CD4-positive, alpha-beta T cell treated with Interleukin-6 for 4 hours (primary cell): ENCODE measurements at regions not wholly inside any gene's neighbourhood (a gene's known extent, or its start where the extent isn't known, plus 50 kb on each side); places are given as distances from the start of the nearest gene placed in this dataset.
"Not testable (repeated sequence)": the region's sequence is repeated elsewhere in the genome, so short reads cannot be mapped to it uniquely, and the experiment has no call there.

Experiments used
- DNase-seq: peaks from one replicate; pipeline ENCODE4 v3.0.0-alpha.2; 2020; ENCODE audit warnings: mixed read lengths

- not testable (repeated sequence) for DNase-seq
Observed at GRCh38 chr22:10526079-10526478, 5001.9 kb upstream of the OR11H1 start.

GRCh38 chr22:10531141-10531540 is 4996.9 kb upstream of the OR11H1 start:
- not testable (repeated sequence) for DNase-seq

GRCh38 chr22:10572531-10572930 is 4955.5 kb upstream of the OR11H1 start:
- DNase-seq: not testable (repeated sequence)

- not testable (repeated sequence) for DNase-seq
Observed at GRCh38 chr22:10601071-10601470, 4926.9 kb upstream of the OR11H1 start.

GRCh38 chr22:10631961-10632360 is 4896.0 kb upstream of the OR11H1 start:
- not testable (repeated sequence) for DNase-seq

GRCh38 chr22:10635341-10635740 is 4892.7 kb upstream of the OR11H1 start:
- DNase-seq: not testable (repeated sequence)

GRCh38 chr22:10662818-10663217 is 4865.2 kb upstream of the OR11H1 start:
- DNase-seq: not testable (repeated sequence)

- not testable (repeated sequence) for DNase-seq
Observed at GRCh38 chr22:10673065-10673464, 4854.9 kb upstream of the OR11H1 start.

- DNase-seq: not testable (repeated sequence)
Observed at GRCh38 chr22:10678720-10679119, 4849.3 kb upstream of the OR11H1 start.

- DNase-seq: not testable (repeated sequence)
Observed at GRCh38 chr22:10685436-10685835, 4842.6 kb upstream of the OR11H1 start.

- DNase-seq: not testable (repeated sequence)
Observed at GRCh38 chr22:10687256-10687655, 4840.7 kb upstream of the OR11H1 start.

GRCh38 chr22:10698836-10699235 is 4829.2 kb upstream of the OR11H1 start:
- not testable (repeated sequence) for DNase-seq

GRCh38 chr22:10699301-10700097 is 4828.5 kb upstream of the OR11H1 start:
- not testable (repeated sequence) for DNase-seq

- not testable (repeated sequence) for DNase-seq
Observed at GRCh38 chr22:10708175-10708574, 4819.8 kb upstream of the OR11H1 start.

GRCh38 chr22:10710923-10711322 is 4817.1 kb upstream of the OR11H1 start:
- DNase-seq: not testable (repeated sequence)

- not testable (repeated sequence) for DNase-seq
Observed at GRCh38 chr22:10722804-10723203, 4805.2 kb upstream of the OR11H1 start.

- DNase-seq: not testable (repeated sequence)
Observed at GRCh38 chr22:10723966-10724365, 4804.0 kb upstream of the OR11H1 start.

GRCh38 chr22:10727393-10727792 is 4800.6 kb upstream of the OR11H1 start:
- no peak for DNase-seq

GRCh38 chr22:10729979-10730378 is 4798.0 kb upstream of the OR11H1 start:
- DNase-seq: not testable (repeated sequence)

- DNase-seq: not testable (repeated sequence)
Observed at GRCh38 chr22:10730706-10731105, 4797.3 kb upstream of the OR11H1 start.

GRCh38 chr22:10731246-10731974 is 4796.6 kb upstream of the OR11H1 start:
- not testable (repeated sequence) for DNase-seq

- not testable (repeated sequence) for DNase-seq
Observed at GRCh38 chr22:10735075-10735474, 4792.9 kb upstream of the OR11H1 start.

- DNase-seq: not testable (repeated sequence)
Observed at GRCh38 chr22:10736879-10737278, 4791.1 kb upstream of the OR11H1 start.

- not testable (repeated sequence) for DNase-seq
Observed at GRCh38 chr22:10737931-10738330, 4790.1 kb upstream of the OR11H1 start.
